ENCODE measurements at regions not wholly inside any gene's neighbourhood (a gene's known extent, or its start where the extent isn't known, plus 50 kb on each side); places are given as distances from the start of the nearest gene placed in this dataset.

DNA sequence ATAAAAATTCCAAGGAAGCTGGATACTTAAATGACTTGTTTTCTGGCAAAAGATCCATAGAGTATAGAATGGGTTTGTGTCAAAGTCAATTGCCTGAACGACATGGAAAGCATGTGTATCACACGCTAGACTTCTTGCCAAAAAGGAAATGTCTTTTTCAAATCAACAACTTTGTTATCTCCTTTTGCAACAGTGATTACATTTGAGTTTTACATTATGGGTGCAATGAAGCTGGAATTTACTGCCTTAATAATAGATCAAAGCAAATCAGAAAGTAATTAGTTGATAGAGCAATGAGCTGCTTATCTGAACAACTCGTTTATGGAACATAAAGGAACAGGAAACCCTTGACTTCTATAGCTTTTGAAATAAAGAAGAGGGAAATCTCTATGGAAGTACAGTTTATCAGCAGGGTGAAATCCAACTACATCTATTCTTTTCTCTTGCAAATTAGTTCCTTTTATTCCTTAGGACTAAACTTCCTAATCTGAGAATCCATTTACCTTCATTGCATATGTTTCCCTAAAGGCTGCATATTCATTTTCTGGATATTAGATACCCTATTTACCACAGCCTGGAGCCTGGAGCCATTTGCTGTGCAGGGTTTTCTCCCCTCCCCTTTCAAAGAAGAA is 415.1 kb upstream of the NECTIN3 start:
- DNase-seq (ENCODE audit: low read depth, low spot score): no peak
- H3K27me3 ChIP-seq (ENCODE audit: control insufficient read depth, insufficient read depth, low read length): no peaks in the 10 kb centered on the region
- H3K27ac ChIP-seq (ENCODE audit: low read depth, low read length): no peak overlapping the region
- TF ChIP-seq, protein P1, sequence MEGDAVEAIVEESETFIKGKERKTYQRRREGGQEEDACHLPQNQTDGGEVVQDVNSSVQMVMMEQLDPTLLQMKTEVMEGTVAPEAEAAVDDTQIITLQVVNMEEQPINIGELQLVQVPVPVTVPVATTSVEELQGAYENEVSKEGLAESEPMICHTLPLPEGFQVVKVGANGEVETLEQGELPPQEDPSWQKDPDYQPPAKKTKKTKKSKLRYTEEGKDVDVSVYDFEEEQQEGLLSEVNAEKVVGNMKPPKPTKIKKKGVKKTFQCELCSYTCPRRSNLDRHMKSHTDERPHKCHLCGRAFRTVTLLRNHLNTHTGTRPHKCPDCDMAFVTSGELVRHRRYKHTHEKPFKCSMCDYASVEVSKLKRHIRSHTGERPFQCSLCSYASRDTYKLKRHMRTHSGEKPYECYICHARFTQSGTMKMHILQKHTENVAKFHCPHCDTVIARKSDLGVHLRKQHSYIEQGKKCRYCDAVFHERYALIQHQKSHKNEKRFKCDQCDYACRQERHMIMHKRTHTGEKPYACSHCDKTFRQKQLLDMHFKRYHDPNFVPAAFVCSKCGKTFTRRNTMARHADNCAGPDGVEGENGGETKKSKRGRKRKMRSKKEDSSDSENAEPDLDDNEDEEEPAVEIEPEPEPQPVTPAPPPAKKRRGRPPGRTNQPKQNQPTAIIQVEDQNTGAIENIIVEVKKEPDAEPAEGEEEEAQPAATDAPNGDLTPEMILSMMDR (IDR thresholded peaks at IDR 0.05; ENCODE audit: low read depth, low read length): no peak
- H3K9me3 ChIP-seq (ENCODE audit: control insufficient read depth, insufficient read depth, low read length): no peaks in the 10 kb centered on the region; the same call in 1 of the 2 replicates
- ChIA-PET CTCF (no interaction called here), POLR2A (no interaction called here)
- H3K4me3 ChIP-seq (ENCODE audit: low read depth, low read length): no peak overlapping the region

DNA sequence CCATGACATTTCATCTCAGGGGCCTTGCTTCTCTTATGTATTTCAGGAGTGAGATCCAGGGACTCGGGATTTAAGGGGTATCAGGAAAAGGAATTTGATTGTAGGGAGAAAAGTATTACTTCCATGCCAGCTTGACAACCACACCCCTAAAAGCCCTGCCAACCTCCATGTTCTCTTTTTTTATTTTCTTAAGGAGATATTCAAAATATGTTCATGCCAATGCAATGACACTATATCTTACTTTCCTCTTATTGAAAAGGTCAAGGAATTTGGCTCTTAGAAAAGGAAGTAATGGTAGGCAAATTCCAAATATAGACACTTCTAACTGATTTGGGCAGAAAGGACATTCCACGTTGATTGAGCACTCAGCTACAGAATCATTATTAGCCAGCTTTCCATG is 407.5 kb upstream of the NECTIN3 start:
- no peak for DNase-seq (ENCODE audit: low read depth, low spot score)
- TF ChIP-seq, protein P1 (IDR thresholded peaks at IDR 0.05; ENCODE audit: low read depth, low read length): no peak
- POLR2A ChIA-PET: no interaction called here
- no peaks in the 10 kb centered on the region for H3K27me3 ChIP-seq (ENCODE audit: control insufficient read depth, insufficient read depth, low read length)
- CTCF ChIA-PET: no interaction called here
- H3K27ac ChIP-seq (ENCODE audit: low read depth, low read length): no peak overlapping the region
- peaks cover 4% of the 10 kb centered on the region for H3K9me3 ChIP-seq (ENCODE audit: control insufficient read depth, insufficient read depth, low read length)
- no peak overlapping the region for H3K4me3 ChIP-seq (ENCODE audit: low read depth, low read length)

DNA sequence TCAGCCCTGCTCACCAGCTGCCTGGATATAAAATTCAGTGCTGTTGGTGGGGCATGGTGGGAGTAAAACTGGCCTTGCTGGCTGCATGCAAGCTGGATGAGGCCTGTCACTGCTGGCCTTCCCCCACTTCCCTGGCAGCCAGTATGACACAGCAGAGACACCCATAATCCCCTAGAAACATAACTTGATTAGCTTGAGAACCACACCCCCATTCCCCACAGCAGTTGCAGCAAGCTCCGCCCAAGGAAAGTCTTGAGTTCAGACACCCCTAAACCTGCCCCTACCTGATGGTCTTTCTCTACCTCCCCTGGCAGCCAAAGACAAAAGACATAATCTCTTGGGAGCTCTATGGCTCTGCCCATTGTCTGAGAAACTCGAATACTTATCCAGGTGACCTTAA is 405.1 kb upstream of the NECTIN3 start:
- H3K27me3 ChIP-seq (ENCODE audit: control insufficient read depth, insufficient read depth, low read length): no peaks in the 10 kb centered on the region
- ChIA-PET POLR2A (no interaction called here), CTCF (no interaction called here)
- TF ChIP-seq, protein P1 (IDR thresholded peaks at IDR 0.05; ENCODE audit: low read depth, low read length): no peak
- no peak overlapping the region for H3K4me3 ChIP-seq (ENCODE audit: low read depth, low read length)
- no peak for DNase-seq (ENCODE audit: low read depth, low spot score)
- no peak overlapping the region for H3K27ac ChIP-seq (ENCODE audit: low read depth, low read length)
- peaks cover 11% of the 10 kb centered on the region for H3K9me3 ChIP-seq (ENCODE audit: control insufficient read depth, insufficient read depth, low read length)

DNA sequence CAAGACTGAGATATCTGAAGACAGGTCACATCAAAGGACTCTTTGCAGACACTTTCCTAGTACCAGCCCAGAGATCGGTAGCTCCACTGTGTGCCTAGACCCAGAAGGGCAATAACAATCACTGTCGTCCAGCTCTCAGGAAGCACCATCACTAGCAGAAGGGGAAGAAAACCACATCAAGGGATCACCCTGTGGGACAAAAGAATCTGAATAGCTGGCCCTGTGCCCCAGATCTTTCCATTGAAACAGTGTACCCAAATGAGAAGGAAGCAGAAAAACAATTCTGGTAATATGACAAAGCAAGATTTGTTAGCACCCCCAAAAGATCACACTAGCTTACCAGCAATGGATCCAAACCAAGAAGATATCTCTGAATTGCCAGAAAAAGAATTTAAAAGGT is 404.4 kb upstream of the NECTIN3 start:
- no peaks in the 10 kb centered on the region for H3K27me3 ChIP-seq (ENCODE audit: control insufficient read depth, insufficient read depth, low read length)
- peaks cover 11% of the 10 kb centered on the region for H3K9me3 ChIP-seq (ENCODE audit: control insufficient read depth, insufficient read depth, low read length)
- H3K4me3 ChIP-seq (ENCODE audit: low read depth, low read length): no peak overlapping the region
- ChIA-PET POLR2A (no interaction called here), CTCF (no interaction called here)
- TF ChIP-seq, protein P1 (IDR thresholded peaks at IDR 0.05; ENCODE audit: low read depth, low read length): no peak
- H3K27ac ChIP-seq (ENCODE audit: low read depth, low read length): no peak overlapping the region
- no peak for DNase-seq (ENCODE audit: low read depth, low spot score)

DNA sequence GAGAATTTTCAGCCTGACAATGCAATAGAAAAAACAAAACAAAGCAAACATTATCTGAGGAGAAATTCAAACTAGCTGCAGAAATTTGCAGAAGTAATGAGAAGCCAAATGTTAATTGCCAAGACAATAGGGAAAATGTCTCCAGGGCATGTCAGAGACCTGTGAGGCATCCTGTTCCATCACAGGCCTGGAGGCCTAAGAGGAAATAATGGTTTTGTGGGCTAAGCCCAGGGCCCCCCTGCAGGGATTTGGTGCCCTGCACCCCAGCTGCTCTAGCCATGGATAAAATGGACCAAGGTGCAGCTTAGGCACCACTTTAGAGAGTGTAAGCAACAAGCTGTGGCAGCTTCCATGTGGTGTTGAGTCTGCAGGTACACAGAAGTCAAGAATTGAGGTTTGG is 401.2 kb upstream of the NECTIN3 start:
- DNase-seq (ENCODE audit: low read depth, low spot score): no peak
- ChIA-PET CTCF (no interaction called here), POLR2A (no interaction called here)
- no peaks in the 10 kb centered on the region for H3K27me3 ChIP-seq (ENCODE audit: control insufficient read depth, insufficient read depth, low read length)
- H3K27ac ChIP-seq (ENCODE audit: low read depth, low read length): no peak overlapping the region
- H3K4me3 ChIP-seq (ENCODE audit: low read depth, low read length): no peak overlapping the region
- H3K9me3 ChIP-seq (ENCODE audit: control insufficient read depth, insufficient read depth, low read length): peaks cover 7% of the 10 kb centered on the region; the same call in 1 of the 2 replicates
- TF ChIP-seq, protein P1 (IDR thresholded peaks at IDR 0.05; ENCODE audit: low read depth, low read length): no peak

Data from AG04450 (cell line).